IPS-18a (cell line): ENCODE measurements at regions not wholly inside any gene's neighbourhood (a gene's known extent, or its start where the extent isn't known, plus 50 kb on each side); places are given as distances from the start of the nearest gene placed in this dataset.

Experiments used
- H3K27ac ChIP-seq: one replicate; pipeline ENCODE4 v1.5.1; 2013; ENCODE audit warnings: low read length
- H3K27me3 ChIP-seq: one replicate; pipeline ENCODE4 v1.6.1; 2013; ENCODE audit warnings: mild to moderate bottlenecking, low read length; ENCODE audit not compliant: control insufficient read depth, insufficient read depth
- H3K36me3 ChIP-seq: one replicate; pipeline ENCODE4 v1.6.1; 2013; ENCODE audit warnings: low read depth, low read length; ENCODE audit not compliant: control insufficient read depth
- H3K4me1 ChIP-seq: one replicate; pipeline ENCODE4 v1.6.1; 2013; ENCODE audit warnings: low read depth, low read length; ENCODE audit not compliant: control insufficient read depth
- H3K4me3 ChIP-seq: one replicate; pipeline ENCODE4 v1.5.1; 2013; ENCODE audit warnings: low read length
- H3K9ac ChIP-seq: one replicate; pipeline ENCODE4 v1.6.1; 2013; ENCODE audit warnings: mild to moderate bottlenecking, low read length, moderate library complexity
- H3K9me3 ChIP-seq: one replicate; pipeline ENCODE4 v1.6.1; 2013; ENCODE audit warnings: low read depth, low read length; ENCODE audit not compliant: control insufficient read depth

DNA sequence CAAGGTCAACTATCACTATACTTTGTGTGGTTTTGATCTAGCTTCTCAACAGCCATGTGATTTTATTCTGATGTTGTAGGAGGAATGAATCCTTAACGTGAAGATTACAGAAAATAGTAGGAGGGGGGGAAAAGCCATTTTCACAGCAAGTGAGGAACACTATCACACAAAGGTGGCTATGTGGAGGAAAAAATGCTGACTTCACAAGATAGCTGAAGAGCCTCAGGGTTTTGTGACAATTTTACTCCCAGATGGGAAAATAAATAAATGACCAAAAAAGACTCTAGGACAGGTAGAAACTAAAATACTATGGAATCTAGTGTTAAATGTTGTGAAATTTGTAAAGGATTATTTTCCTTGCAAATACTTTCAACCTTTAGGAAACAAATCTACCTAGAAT, 281.0 kb downstream of the ADRA2A start:
- H3K36me3 ChIP-seq: no peaks in the 10 kb centered on the region
- H3K9me3 ChIP-seq: no peaks in the 10 kb centered on the region
- H3K27ac ChIP-seq: no peak overlapping the region
- no peak overlapping the region for H3K9ac ChIP-seq
- no peaks in the 10 kb centered on the region for H3K27me3 ChIP-seq
- no peaks in the 10 kb centered on the region for H3K4me1 ChIP-seq
- H3K4me3 ChIP-seq: no peak overlapping the region

DNA sequence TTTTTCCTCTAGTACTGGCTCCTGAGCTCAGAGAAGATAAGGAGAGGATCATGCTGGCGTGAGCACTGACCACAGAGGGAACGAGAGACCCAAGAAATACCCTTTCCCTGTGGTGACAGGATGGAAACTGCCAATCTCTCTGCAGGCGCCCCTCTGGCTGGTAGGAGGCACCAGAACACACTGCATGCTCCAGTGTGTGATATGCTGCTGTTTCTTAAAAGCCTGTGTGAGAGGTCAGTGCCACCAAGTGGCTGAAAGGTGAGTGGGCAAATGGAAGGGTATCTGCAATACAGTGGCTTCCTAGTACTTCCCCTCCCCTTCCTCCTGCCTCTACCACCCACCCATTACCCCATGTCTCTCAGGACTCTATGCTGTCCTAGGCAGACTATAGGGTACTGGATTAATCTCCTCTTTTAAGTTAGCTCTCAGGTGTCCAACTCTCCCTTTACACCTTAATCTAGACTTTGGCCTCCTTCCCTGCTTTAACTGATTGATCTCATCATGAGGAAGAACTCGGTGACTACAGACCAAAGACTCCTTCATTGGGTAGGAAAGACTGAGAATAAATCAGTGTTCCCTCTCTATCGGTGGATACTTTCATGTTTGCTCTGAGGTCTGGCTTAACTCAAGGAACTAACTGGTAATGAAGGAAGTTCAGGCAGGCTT, 283.6 kb downstream of the ADRA2A start:
- Histone ChIP-seq H3K36me3 (no peaks in the 10 kb centered on the region), H3K4me3 (no peak overlapping the region), H3K27me3 (no peaks in the 10 kb centered on the region), H3K9me3 (no peaks in the 10 kb centered on the region), H3K9ac (no peak overlapping the region), H3K4me1 (no peaks in the 10 kb centered on the region), H3K27ac (no peak overlapping the region)

DNA sequence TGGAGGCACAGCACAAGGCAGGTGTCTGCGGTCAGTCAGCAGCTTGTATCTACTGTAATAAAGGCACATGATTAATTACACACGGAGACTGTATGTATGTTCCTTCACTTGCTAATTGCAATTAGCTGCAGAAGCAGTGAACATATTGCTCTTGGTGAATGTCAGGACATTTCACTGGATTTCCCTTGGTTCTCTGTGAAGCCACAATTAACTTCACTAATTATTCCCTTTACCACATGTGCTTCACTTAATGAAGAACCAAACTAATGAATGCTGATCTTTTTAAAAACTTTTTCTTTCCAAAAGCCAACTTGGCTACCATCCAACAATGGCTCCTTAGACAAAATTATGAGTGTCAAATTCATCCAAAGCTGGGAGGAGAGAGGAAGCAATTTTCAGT, 290.7 kb downstream of the ADRA2A start:
- peaks cover 4% of the 10 kb centered on the region for H3K27me3 ChIP-seq
- no peak overlapping the region for H3K4me3 ChIP-seq
- no peaks in the 10 kb centered on the region for H3K36me3 ChIP-seq
- H3K9ac ChIP-seq: no peak overlapping the region
- H3K27ac ChIP-seq: no peak overlapping the region
- H3K4me1 ChIP-seq: peaks cover 14% of the 10 kb centered on the region
- H3K9me3 ChIP-seq: no peaks in the 10 kb centered on the region

DNA sequence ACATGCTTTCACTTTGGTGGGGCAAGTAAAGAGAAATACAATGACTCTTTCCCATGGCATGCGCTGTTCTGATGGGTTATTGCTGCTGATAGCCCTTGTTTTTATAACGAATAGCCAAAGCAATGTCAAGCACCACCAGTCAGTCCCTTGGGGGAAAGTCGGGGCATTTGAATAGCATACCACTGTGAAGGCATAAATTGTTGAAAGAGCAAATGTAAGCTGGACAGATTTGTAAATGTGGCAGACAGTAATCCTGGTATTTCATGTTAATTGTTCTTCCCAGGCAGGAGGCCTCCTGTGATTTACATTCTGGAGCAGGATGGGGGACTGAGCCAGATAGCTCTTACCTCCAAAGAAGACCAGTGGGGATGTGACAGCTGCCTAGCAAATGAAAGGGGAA, 293.3 kb downstream of the ADRA2A start:
- Histone ChIP-seq H3K27ac (no peak overlapping the region), H3K4me3 (no peak overlapping the region), H3K36me3 (no peaks in the 10 kb centered on the region), H3K9ac (no peak overlapping the region), H3K27me3 (peaks cover 4% of the 10 kb centered on the region), H3K9me3 (no peaks in the 10 kb centered on the region), H3K4me1 (peaks cover 14% of the 10 kb centered on the region)

DNA sequence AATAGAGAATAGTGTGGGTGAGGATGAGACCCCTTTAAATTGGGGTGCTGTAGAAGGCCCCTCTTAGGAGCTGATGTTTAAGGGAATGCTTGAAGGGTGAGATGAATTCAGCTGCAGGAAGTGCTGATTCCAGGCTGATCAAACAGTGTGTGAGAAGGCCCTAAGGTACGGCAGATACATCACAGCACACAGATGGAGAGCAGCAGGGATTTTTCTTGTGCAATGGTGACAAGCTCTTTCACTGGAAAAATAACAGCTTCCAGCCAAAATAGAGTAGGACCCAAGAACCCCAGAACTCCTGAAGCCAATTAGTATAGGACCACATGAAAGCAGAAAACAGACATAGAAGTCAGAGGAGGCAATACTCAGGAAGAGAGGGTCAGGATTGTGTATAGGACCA, 296.9 kb downstream of the ADRA2A start:
- H3K9me3 ChIP-seq: no peaks in the 10 kb centered on the region
- peaks cover 14% of the 10 kb centered on the region for H3K4me1 ChIP-seq

DNA sequence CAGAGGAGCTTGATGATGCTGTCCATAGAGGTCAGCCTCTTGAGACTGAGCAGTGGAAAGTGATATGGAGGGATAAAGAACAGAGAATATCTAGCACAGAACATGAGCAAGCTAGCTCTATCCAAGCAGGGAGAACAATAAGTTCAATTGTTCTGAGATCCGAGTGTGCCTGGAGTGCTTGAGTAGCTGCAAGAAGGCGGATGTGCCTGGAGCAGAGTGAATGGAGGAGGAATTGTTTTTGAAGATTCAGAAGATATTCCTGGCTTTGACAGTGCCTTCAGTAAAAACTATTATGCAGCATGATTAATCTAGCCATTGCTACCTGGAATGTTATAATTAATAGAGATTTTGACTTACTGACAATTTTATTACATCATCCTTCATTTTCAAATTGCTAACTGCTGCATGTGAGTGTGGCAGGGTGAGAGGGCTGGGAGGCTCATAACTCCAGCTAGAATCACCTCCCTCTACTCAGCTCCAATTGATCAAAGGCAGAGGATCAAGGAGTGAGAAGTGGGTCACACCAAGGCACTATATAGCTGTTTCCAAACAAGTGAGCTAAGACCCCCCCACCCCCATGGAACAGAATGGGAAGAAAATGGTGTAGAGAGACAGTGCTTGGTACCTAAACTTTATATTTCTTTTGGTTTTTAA, 302.8 kb downstream of the ADRA2A start:
- no peaks in the 10 kb centered on the region for H3K27me3 ChIP-seq
- H3K27ac ChIP-seq: no peak overlapping the region
- H3K36me3 ChIP-seq: no peaks in the 10 kb centered on the region
- H3K9me3 ChIP-seq: no peaks in the 10 kb centered on the region
- no peaks in the 10 kb centered on the region for H3K4me1 ChIP-seq
- no peak overlapping the region for H3K4me3 ChIP-seq
- no peak overlapping the region for H3K9ac ChIP-seq

More for the DNA sequence above, 296.9 kb downstream of the ADRA2A start:
- no peaks in the 10 kb centered on the region for H3K36me3 ChIP-seq
- H3K27ac ChIP-seq: no peak overlapping the region
- peaks cover 4% of the 10 kb centered on the region for H3K27me3 ChIP-seq
- no peak overlapping the region for H3K4me3 ChIP-seq
- H3K9ac ChIP-seq: no peak overlapping the region

DNA sequence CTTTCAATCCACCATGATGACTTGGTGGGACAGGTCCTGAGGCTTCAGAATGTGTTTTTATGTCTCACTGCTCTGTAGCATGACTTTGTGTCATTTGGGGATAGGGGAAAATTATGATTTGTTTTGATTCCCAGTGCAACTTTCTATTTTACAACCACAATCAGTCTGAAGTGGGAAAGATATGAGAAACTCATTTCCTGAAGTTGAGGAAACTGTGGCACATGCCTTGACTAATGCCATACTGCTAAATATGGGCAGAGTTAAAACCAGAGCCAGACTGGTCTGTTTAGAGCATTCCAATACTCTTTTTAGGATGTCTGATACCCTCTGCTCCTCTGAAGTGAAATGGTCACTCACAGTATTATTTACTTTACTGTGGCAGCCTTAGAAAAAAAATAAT, 307.7 kb downstream of the ADRA2A start:
- Histone ChIP-seq H3K4me1 (no peaks in the 10 kb centered on the region), H3K36me3 (no peaks in the 10 kb centered on the region), H3K4me3 (no peak overlapping the region)

DNA sequence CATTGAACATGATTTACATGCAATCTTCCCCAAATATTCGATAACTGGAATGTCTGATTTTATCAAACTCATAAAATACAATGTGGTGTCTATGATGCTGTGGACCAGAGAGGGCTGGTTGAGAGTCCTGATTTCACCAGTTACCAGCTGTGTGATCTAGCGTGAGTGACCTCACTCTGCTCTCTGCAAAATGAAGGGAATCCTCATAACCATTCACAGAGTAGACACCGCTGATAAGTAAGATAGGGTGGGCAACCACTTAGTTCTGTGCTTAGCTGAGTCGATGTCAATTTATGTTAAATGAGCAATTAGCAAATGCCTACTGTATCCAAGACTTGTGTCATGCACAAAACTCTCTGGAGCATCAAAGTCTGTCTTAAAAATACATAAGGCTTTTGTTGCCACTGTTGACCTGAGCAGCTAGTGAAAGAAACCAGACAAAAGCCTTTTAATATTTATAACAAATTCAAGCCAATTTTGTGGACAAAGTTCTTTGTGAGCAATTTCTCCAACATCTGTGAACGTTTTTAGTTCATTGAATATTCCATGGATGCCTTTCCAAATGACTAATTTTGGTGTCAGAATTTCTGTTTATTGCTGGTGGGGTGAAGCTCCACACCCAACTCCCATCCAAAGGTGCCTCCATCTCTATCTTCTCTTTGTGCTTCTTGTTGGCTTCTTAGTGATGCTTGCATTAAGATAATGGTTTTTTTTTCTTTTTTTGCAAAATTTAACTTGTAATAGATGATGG, 314.2 kb downstream of the ADRA2A start:
- Histone ChIP-seq H3K27me3 (no peaks in the 10 kb centered on the region), H3K4me1 (no peaks in the 10 kb centered on the region), H3K36me3 (no peaks in the 10 kb centered on the region), H3K9me3 (no peaks in the 10 kb centered on the region), H3K27ac (no peak overlapping the region), H3K4me3 (no peak overlapping the region), H3K9ac (no peak overlapping the region)

More for the DNA sequence above, 307.7 kb downstream of the ADRA2A start:
- Histone ChIP-seq H3K9ac (no peak overlapping the region), H3K27ac (no peak overlapping the region), H3K27me3 (no peaks in the 10 kb centered on the region), H3K9me3 (no peaks in the 10 kb centered on the region)

DNA sequence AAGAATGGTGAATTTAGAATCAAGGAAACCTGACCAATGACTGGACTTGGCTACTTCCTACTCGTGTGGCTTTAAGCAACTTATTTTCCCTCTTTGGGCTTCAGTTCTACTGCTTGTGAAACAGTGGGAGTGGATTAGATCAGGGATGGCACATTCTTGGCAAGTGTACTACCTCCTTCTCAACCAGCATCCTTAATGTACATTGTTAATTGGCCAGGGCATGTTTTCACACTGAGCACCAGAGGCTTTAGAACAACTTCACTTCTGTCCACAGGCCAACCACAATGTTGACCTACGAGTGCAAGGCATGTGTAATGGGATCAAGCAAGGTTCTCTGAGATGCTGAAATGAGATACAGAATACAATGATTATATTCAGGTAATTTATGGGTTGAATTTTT, 315.3 kb downstream of the ADRA2A start:
- Histone ChIP-seq H3K9me3 (no peaks in the 10 kb centered on the region), H3K9ac (no peak overlapping the region), H3K36me3 (no peaks in the 10 kb centered on the region), H3K27ac (no peak overlapping the region), H3K4me3 (no peak overlapping the region), H3K27me3 (no peaks in the 10 kb centered on the region), H3K4me1 (no peaks in the 10 kb centered on the region)

DNA sequence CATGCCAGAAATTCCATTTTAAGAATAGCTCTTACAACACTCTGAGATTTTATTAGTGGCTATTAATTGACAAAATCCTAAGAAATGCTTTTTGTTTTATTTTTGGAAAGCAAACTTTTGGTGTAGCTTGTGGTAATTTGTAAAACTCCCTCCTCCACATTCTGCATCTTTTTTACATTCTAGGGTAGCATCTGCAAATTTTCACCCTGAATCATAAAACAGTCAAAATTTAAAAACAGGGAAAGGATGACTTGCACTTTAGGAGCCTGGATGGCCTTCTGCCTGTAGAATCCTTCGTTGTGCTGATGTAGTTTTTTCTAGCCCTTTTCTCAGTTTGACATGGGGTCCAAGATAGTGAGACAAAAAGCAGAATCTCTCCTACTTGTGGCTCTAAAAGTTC, 316.1 kb downstream of the ADRA2A start:
- Histone ChIP-seq H3K9me3 (no peaks in the 10 kb centered on the region), H3K4me1 (no peaks in the 10 kb centered on the region), H3K27ac (no peak overlapping the region), H3K36me3 (no peaks in the 10 kb centered on the region), H3K4me3 (no peak overlapping the region), H3K9ac (no peak overlapping the region), H3K27me3 (no peaks in the 10 kb centered on the region)

DNA sequence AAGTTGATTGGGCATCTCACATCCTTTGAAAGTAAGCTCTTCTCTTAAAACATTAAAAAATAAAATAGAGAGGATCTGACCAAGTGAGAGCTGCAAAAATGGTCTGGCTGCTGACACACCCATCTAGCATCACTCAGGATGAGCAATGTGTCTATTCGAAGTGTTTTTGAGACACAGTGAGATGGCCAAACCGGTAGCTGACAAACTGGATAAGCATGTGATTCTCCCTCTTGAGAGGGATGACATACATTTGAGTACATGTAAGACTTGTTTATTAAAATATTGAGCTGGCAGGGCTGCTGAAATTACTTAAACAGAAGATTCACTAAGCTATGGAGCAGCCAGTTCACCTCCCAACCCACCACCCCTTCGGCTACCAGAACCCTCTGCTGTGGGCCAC, 333.9 kb downstream of the ADRA2A start:
- H3K4me1 ChIP-seq: no peaks in the 10 kb centered on the region
- no peaks in the 10 kb centered on the region for H3K9me3 ChIP-seq
- no peak overlapping the region for H3K4me3 ChIP-seq
- H3K36me3 ChIP-seq: no peaks in the 10 kb centered on the region
- no peak overlapping the region for H3K9ac ChIP-seq
- no peak overlapping the region for H3K27ac ChIP-seq
- no peaks in the 10 kb centered on the region for H3K27me3 ChIP-seq
